ENCODE measurements at regions not wholly inside any gene's neighbourhood (a gene's known extent, or its start where the extent isn't known, plus 50 kb on each side); places are given as distances from the start of the nearest gene placed in this dataset.

DNA sequence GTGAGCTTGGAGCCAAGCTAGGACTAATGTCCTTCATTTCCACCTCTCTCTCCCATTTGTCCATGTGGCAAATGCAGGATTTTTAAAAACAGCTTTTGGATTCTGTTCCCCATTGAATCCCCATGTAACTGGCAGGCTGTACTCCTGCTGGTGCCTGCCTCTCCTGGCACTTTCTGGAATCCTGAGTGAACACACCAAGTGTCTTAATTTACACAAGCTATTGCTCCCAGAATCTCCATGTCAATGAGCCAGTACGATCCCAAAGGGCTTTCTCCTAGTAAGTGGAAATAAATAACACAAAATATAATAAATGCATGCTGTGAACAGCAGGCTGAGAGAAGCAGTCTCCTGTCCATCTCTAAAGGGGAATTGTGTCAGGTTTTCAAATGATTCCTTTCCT is 88.4 kb upstream of the WWC1 start:
- no peak for TF ChIP-seq CTCF (IDR thresholded peaks at IDR 0.05 in 4 of 5, conservative IDR thresholded peaks at IDR 0.05 in 1 of 5)
- TF ChIP-seq POLR2A (IDR thresholded peaks at IDR 0.05), result no peak
- intact Hi-C loops (cut with DNase I; ENCODE audit: low total_unique reads), result no loop called here
- Histone ChIP-seq H3K27ac (no peak overlapping the region), H3K9me3 (no peaks in the 10 kb centered on the region), H3K4me3 (no peak overlapping the region), H3K36me3 (no peaks in the 10 kb centered on the region), H3K27me3 (no peaks in the 10 kb centered on the region), H3K4me1 (no peaks in the 10 kb centered on the region)
- in situ Hi-C loops (cut with MboI; ENCODE audit: low sequenced_read_pairs in 4 of 4), result loop anchor here in 2 of 4 donors (25.0 kb wide), 1 partner anchor 491 kb away; no protein-coding TSS in a partner anchor
- no peak for ATAC-seq
- DNase-seq, result no peak

GRCh38 chr5:168204165-168204564 is 87.3 kb upstream of the WWC1 start:
- no peaks in the 10 kb centered on the region for H3K4me1 ChIP-seq
- H3K36me3 ChIP-seq, result no peaks in the 10 kb centered on the region
- no peak for ATAC-seq
- H3K4me3 ChIP-seq, result no peak overlapping the region
- DNase-seq, result no peak
- intact Hi-C loops (cut with DNase I; ENCODE audit: low total_unique reads), result no loop called here
- H3K9me3 ChIP-seq, result no peaks in the 10 kb centered on the region
- H3K27ac ChIP-seq, result no peak overlapping the region
- in situ Hi-C loops (cut with MboI; ENCODE audit: low sequenced_read_pairs in 4 of 4), result loop anchor here in 2 of 4 donors (25.0 kb wide), 1 partner anchor 492 kb away; no protein-coding TSS in a partner anchor
- no peak for TF ChIP-seq CTCF (IDR thresholded peaks at IDR 0.05 in 4 of 5, conservative IDR thresholded peaks at IDR 0.05 in 1 of 5)
- TF ChIP-seq POLR2A (IDR thresholded peaks at IDR 0.05), result no peak
- no peaks in the 10 kb centered on the region for H3K27me3 ChIP-seq

- intact Hi-C loops (cut with DNase I; ENCODE audit: low total_unique reads), result no loop called here
- no peaks in the 10 kb centered on the region for H3K36me3 ChIP-seq
- no peak overlapping the region for H3K27ac ChIP-seq
- no peaks in the 10 kb centered on the region for H3K9me3 ChIP-seq
- TF ChIP-seq POLR2A (IDR thresholded peaks at IDR 0.05) (no peak), CTCF (IDR thresholded peaks at IDR 0.05 in 4 of 5, conservative IDR thresholded peaks at IDR 0.05 in 1 of 5) (no peak)
- no peak overlapping the region for H3K4me3 ChIP-seq
- in situ Hi-C loops (cut with MboI; ENCODE audit: low sequenced_read_pairs in 4 of 4), result loop anchor here in 2 of 4 donors (25.0 kb wide), 1 partner anchor 495 kb away; no protein-coding TSS in a partner anchor
- no peak for DNase-seq
- H3K4me1 ChIP-seq, result no peaks in the 10 kb centered on the region
- no peaks in the 10 kb centered on the region for H3K27me3 ChIP-seq
- ATAC-seq, result no peak
These were observed 83.9 kb upstream of the WWC1 start for GRCh38 chr5:168207450-168208029.

GRCh38 chr5:168209244-168209995 is 82.0 kb upstream of the WWC1 start:
- intact Hi-C loops (cut with DNase I; ENCODE audit: low total_unique reads) (no loop called here), in situ Hi-C loops (cut with MboI; ENCODE audit: low sequenced_read_pairs in 4 of 4) (loop anchor here in 2 of 4 donors (25.0 kb wide), 1 partner anchor 497 kb away; no protein-coding TSS in a partner anchor)
- no peak for TF ChIP-seq POLR2A (IDR thresholded peaks at IDR 0.05)
- TF ChIP-seq CTCF (IDR thresholded peaks at IDR 0.05 in 4 of 5, conservative IDR thresholded peaks at IDR 0.05 in 1 of 5), result no peak
- no peaks in the 10 kb centered on the region for H3K27me3 ChIP-seq
- H3K4me1 ChIP-seq, result no peaks in the 10 kb centered on the region
- DNase-seq (no peak), ATAC-seq (no peak)
- no peaks in the 10 kb centered on the region for H3K36me3 ChIP-seq
- H3K9me3 ChIP-seq, result no peaks in the 10 kb centered on the region
- no peak overlapping the region for H3K4me3 ChIP-seq
- H3K27ac ChIP-seq, result no peak overlapping the region

Measured in gastrocnemius medialis (tissue), 4 donors.